ENCODE measurements at regions not wholly inside any gene's neighbourhood (a gene's known extent, or its start where the extent isn't known, plus 50 kb on each side); places are given as distances from the start of the nearest gene placed in this dataset.
"Not testable (repeated sequence)": the region's sequence is repeated elsewhere in the genome, so short reads cannot be mapped to it uniquely, and the experiment has no call there.

DNA sequence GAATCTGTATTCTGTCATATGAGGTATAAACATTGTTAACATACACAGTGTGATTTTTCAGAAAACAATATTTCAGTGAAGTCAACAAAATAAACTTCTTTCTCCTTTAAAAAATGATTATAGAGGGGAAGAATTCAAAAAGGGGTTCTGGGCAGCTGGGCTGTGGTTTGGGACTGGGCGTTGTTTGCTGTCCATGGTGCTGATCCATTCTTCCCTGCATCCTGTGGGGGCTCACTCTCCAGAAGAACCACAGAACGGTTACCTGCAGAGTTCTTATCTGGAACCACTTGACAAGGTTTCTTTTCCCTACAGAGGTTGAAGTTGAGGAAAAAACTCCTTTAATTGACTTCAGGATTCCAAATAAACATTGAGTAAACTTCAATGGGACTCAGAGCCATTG is 1091.0 kb downstream of the CDH8 start:
- TF ChIP-seq, protein P1, sequence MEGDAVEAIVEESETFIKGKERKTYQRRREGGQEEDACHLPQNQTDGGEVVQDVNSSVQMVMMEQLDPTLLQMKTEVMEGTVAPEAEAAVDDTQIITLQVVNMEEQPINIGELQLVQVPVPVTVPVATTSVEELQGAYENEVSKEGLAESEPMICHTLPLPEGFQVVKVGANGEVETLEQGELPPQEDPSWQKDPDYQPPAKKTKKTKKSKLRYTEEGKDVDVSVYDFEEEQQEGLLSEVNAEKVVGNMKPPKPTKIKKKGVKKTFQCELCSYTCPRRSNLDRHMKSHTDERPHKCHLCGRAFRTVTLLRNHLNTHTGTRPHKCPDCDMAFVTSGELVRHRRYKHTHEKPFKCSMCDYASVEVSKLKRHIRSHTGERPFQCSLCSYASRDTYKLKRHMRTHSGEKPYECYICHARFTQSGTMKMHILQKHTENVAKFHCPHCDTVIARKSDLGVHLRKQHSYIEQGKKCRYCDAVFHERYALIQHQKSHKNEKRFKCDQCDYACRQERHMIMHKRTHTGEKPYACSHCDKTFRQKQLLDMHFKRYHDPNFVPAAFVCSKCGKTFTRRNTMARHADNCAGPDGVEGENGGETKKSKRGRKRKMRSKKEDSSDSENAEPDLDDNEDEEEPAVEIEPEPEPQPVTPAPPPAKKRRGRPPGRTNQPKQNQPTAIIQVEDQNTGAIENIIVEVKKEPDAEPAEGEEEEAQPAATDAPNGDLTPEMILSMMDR (IDR thresholded peaks at IDR 0.05; ENCODE audit: low read depth, low read length) = no peak
- H3K27ac ChIP-seq = no peak overlapping the region
- H3K27me3 ChIP-seq (ENCODE audit: insufficient read depth, low read depth, severe bottlenecking) = no peaks in the 10 kb centered on the region
- H3K36me3 ChIP-seq = no peaks in the 10 kb centered on the region
- no peak for DNase-seq
- H3K9me3 ChIP-seq (ENCODE audit: severe bottlenecking) = no peaks in the 10 kb centered on the region
- H3K4me3 ChIP-seq (ENCODE audit: low read depth, low read length) = no peak overlapping the region

DNA sequence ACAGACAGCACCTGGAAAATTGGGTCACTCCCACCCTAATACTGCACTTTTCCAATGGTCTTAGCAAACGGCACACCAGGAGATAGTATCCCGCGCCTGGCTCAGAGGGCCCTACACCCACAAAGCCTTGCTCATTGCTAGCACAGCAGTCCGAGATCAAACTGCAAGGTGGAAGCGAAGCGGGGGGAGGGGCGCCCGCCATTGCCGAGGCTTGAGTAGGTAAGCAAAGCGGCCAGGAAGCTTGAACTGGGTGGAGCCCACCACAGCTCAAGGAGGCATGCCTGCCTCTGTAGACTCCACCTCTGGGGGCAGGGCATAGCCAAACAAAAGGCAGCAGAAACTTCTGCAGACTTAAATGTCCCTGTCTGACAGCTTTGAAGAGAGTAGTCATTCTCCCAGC is 1100.0 kb downstream of the CDH8 start:
- not testable (repeated sequence) for H3K36me3 ChIP-seq; H3K27ac ChIP-seq; DNase-seq; H3K4me3 ChIP-seq (ENCODE audit: low read depth, low read length); H3K9me3 ChIP-seq (ENCODE audit: severe bottlenecking)
- H3K27me3 ChIP-seq (ENCODE audit: insufficient read depth, low read depth, severe bottlenecking) = peaks cover 33% of the 10 kb centered on the region

DNA sequence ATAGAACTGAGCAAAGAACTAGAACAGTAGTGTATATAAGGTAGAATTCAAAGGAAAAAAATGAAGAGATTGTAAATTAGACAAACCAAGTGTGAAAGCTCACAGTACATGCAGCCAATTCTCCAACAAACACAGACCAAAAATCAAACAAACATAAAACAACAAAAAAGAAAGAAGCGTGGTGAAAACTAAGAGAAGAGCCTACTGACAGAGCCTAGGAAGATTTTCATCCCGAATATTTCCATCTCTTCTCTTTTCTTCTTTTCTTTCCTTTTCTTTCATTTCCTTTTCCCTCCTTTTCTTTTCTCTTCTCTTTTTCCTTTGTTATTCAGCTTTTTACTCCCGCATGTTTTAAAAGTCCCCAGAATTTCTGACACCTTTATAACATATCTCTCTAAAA is 1103.6 kb downstream of the CDH8 start:
- Histone ChIP-seq H3K9me3 (ENCODE audit: severe bottlenecking) (no peaks in the 10 kb centered on the region), H3K27ac (no peak overlapping the region), H3K4me3 (ENCODE audit: low read depth, low read length) (no peak overlapping the region), H3K27me3 (ENCODE audit: insufficient read depth, low read depth, severe bottlenecking) (peaks cover 34% of the 10 kb centered on the region), H3K36me3 (no peaks in the 10 kb centered on the region)
- no peak for DNase-seq
- TF ChIP-seq, protein P1 (IDR thresholded peaks at IDR 0.05; ENCODE audit: low read depth, low read length) = no peak

DNA sequence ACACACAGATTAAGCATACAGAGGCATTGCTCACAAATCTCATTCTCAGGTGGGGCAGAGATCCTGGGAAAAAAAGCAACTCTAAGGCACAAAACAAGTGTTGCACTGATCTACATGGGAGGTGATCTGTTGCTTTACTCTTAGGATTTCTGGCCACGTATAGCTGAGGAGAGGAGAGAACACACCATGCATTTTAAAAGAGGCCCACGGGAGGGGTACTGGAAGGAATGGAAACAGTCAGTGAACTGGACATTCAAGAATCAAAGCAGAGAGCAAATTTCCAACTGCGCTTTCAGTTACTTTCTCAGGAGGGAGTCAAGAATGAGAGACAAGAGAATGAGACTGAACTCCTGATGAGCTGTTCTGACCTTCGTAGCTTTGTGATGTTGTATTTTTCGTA is 1105.9 kb downstream of the CDH8 start:
- no peak overlapping the region for H3K27ac ChIP-seq
- TF ChIP-seq, protein P1 (IDR thresholded peaks at IDR 0.05; ENCODE audit: low read depth, low read length) = no peak
- DNase-seq = no peak
- no peak overlapping the region for H3K4me3 ChIP-seq (ENCODE audit: low read depth, low read length)
- H3K36me3 ChIP-seq = no peaks in the 10 kb centered on the region
- no peaks in the 10 kb centered on the region for H3K9me3 ChIP-seq (ENCODE audit: severe bottlenecking)
- H3K27me3 ChIP-seq (ENCODE audit: insufficient read depth, low read depth, severe bottlenecking) = peaks cover 31% of the 10 kb centered on the region

DNA sequence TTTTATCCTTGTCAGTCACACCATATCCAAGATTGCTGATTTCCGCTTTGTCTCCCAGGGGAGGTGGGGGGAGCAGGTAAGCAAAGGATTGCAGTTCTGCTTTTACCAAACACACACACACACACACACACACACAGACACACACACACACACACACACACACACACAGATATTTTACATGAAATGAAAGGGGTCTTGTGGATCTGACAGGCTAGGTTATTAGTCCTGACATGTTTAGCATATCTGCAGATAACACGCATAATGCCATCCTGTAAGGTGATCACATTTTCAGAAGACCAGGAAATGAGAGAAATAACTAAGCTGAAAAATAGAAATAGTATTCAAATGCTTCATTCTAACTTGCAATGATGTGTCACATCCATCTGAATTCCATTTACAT is 1113.3 kb downstream of the CDH8 start:
- TF ChIP-seq, protein P1 (IDR thresholded peaks at IDR 0.05; ENCODE audit: low read depth, low read length) = no peak
- Histone ChIP-seq H3K27ac (no peak overlapping the region), H3K9me3 (ENCODE audit: severe bottlenecking) (no peaks in the 10 kb centered on the region), H3K4me3 (ENCODE audit: low read depth, low read length) (no peak overlapping the region), H3K36me3 (no peaks in the 10 kb centered on the region), H3K27me3 (ENCODE audit: insufficient read depth, low read depth, severe bottlenecking) (peaks cover 14% of the 10 kb centered on the region)
- DNase-seq = no peak

DNA sequence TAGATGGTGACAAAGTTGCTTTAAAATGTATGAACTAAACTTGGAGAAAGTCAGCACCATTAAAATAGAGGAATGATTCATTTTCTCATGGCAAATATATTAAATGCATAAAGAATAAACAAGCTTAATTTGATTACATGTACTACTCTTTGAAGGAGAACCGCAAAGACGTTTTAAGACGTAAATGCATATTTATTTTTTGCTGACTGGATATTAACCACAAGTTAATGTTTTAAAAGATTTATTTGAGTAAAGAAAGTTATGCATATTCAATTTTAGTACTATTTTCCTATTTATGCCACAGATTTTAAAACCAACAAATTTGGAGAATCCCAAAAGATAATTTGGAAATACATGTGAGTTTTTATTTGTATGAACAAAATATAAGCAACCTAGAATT is 1121.9 kb downstream of the CDH8 start:
- no peaks in the 10 kb centered on the region for H3K9me3 ChIP-seq (ENCODE audit: severe bottlenecking)
- H3K27ac ChIP-seq = no peak overlapping the region
- TF ChIP-seq, protein P1 (IDR thresholded peaks at IDR 0.05; ENCODE audit: low read depth, low read length) = no peak
- no peak overlapping the region for H3K4me3 ChIP-seq (ENCODE audit: low read depth, low read length)
- no peak for DNase-seq
- no peaks in the 10 kb centered on the region for H3K36me3 ChIP-seq
- H3K27me3 ChIP-seq (ENCODE audit: insufficient read depth, low read depth, severe bottlenecking) = peaks cover 5% of the 10 kb centered on the region

All from WERI-Rb-1 (cell line).